H7 (cell line): ENCODE measurements at regions not wholly inside any gene's neighbourhood (a gene's known extent, or its start where the extent isn't known, plus 50 kb on each side); places are given as distances from the start of the nearest gene placed in this dataset.
A peak's percentile ranks its signal among the peaks of the same experiment; 100 is the strongest.

Experiments
- DNase-seq: peaks from one replicate; pipeline ENCODE4 v3.0.0; 2012
- H3K27me3 ChIP-seq: 2 replicates; pipeline ENCODE4 v1.6.0; 2011; ENCODE audit warnings: mild to moderate bottlenecking, low read length; ENCODE audit not compliant: control insufficient read depth, insufficient read depth
- H3K36me3 ChIP-seq: replicated peaks from 2 replicates; pipeline ENCODE4 v1.5.1; 2011; ENCODE audit warnings: low read length; ENCODE audit not compliant: control insufficient read depth, insufficient read depth
- H3K4me3 ChIP-seq: 2 replicates; pipeline ENCODE4 v1.5.1; 2011; ENCODE audit warnings: low read depth, mild to moderate bottlenecking, control low read depth, low read length, moderate library complexity; ENCODE audit not compliant: insufficient read depth

- no peak for DNase-seq
- H3K36me3 ChIP-seq, result no peaks in the 10 kb centered on the region
- no peak overlapping the region for H3K4me3 ChIP-seq
- no peaks in the 10 kb centered on the region for H3K27me3 ChIP-seq
Measured at GRCh38 chr16:5498562-5498961, 401.0 kb upstream of the EEF2KMT start.

GRCh38 chr16:5496013-5496412 lies 398.4 kb upstream of the EEF2KMT start:
- Histone ChIP-seq H3K27me3 (no peaks in the 10 kb centered on the region), H3K36me3 (no peaks in the 10 kb centered on the region), H3K4me3 (no peak overlapping the region)
- DNase-seq, result no peak

- DNase-seq, result peak; percentile 78
- H3K27me3 ChIP-seq, result no peaks in the 10 kb centered on the region; the same call in 1 of the 2 replicates
- H3K4me3 ChIP-seq, result no peak overlapping the region
- H3K36me3 ChIP-seq, result no peaks in the 10 kb centered on the region
Measured at GRCh38 chr16:5490499-5490898, 392.9 kb upstream of the EEF2KMT start.

- H3K27me3 ChIP-seq, result no peaks in the 10 kb centered on the region; the same call in 1 of the 2 replicates
- H3K36me3 ChIP-seq, result no peaks in the 10 kb centered on the region
- DNase-seq, result no peak
- H3K4me3 ChIP-seq, result no peak overlapping the region
Measured at GRCh38 chr16:5488581-5488980, 391.0 kb upstream of the EEF2KMT start.

- no peak for DNase-seq
Measured at GRCh38 chr16:5487728-5488127, 390.1 kb upstream of the EEF2KMT start.

GRCh38 chr16:5482256-5482655 lies 384.7 kb upstream of the EEF2KMT start:
- H3K27me3 ChIP-seq, result no peaks in the 10 kb centered on the region; the same call in 1 of the 2 replicates
- no peaks in the 10 kb centered on the region for H3K36me3 ChIP-seq
- no peak for DNase-seq
- no peak overlapping the region for H3K4me3 ChIP-seq

More at GRCh38 chr16:5487728-5488127, 390.1 kb upstream of the EEF2KMT start:
- Histone ChIP-seq H3K4me3 (no peak overlapping the region), H3K36me3 (no peaks in the 10 kb centered on the region), H3K27me3 (no peaks in the 10 kb centered on the region; the same call in 1 of the 2 replicates)

GRCh38 chr16:5480431-5481195 lies 383.0 kb upstream of the EEF2KMT start:
- no peak for DNase-seq
- no peaks in the 10 kb centered on the region for H3K27me3 ChIP-seq
- no peaks in the 10 kb centered on the region for H3K36me3 ChIP-seq
- H3K4me3 ChIP-seq, result no peak overlapping the region

- H3K36me3 ChIP-seq, result no peaks in the 10 kb centered on the region
- DNase-seq, result peak; percentile 36
- H3K4me3 ChIP-seq, result no peak overlapping the region
- H3K27me3 ChIP-seq, result no peaks in the 10 kb centered on the region
Measured at GRCh38 chr16:5479926-5480325, 382.3 kb upstream of the EEF2KMT start.

GRCh38 chr16:5478036-5478435 lies 380.4 kb upstream of the EEF2KMT start:
- Histone ChIP-seq H3K27me3 (no peaks in the 10 kb centered on the region), H3K36me3 (no peaks in the 10 kb centered on the region), H3K4me3 (no peak overlapping the region)
- no peak for DNase-seq

- Histone ChIP-seq H3K36me3 (no peaks in the 10 kb centered on the region), H3K4me3 (no peak overlapping the region), H3K27me3 (no peaks in the 10 kb centered on the region; the same call in 1 of the 2 replicates)
- no peak for DNase-seq
Measured at GRCh38 chr16:5477251-5477650, 379.7 kb upstream of the EEF2KMT start.

- no peak for DNase-seq
- Histone ChIP-seq H3K4me3 (no peak overlapping the region), H3K36me3 (no peaks in the 10 kb centered on the region), H3K27me3 (no peaks in the 10 kb centered on the region; the same call in 1 of the 2 replicates)
Measured at GRCh38 chr16:5472552-5472951, 375.0 kb upstream of the EEF2KMT start.

- DNase-seq, result no peak
- H3K4me3 ChIP-seq, result no peak overlapping the region
- H3K27me3 ChIP-seq, result no peaks in the 10 kb centered on the region; the same call in 1 of the 2 replicates
- no peaks in the 10 kb centered on the region for H3K36me3 ChIP-seq
Measured at GRCh38 chr16:5468488-5468887, 370.9 kb upstream of the EEF2KMT start.

GRCh38 chr16:5467552-5467951 lies 370.0 kb upstream of the EEF2KMT start:
- Histone ChIP-seq H3K36me3 (no peaks in the 10 kb centered on the region), H3K27me3 (no peaks in the 10 kb centered on the region; the same call in 1 of the 2 replicates), H3K4me3 (no peak overlapping the region)
- no peak for DNase-seq

GRCh38 chr16:5466551-5466950 lies 369.0 kb upstream of the EEF2KMT start:
- H3K27me3 ChIP-seq, result no peaks in the 10 kb centered on the region
- H3K36me3 ChIP-seq, result no peaks in the 10 kb centered on the region
- peak; percentile 63 for DNase-seq
- H3K4me3 ChIP-seq, result no peak overlapping the region

GRCh38 chr16:5465714-5466113 lies 368.1 kb upstream of the EEF2KMT start:
- Histone ChIP-seq H3K4me3 (no peak overlapping the region), H3K27me3 (no peaks in the 10 kb centered on the region), H3K36me3 (no peaks in the 10 kb centered on the region)
- DNase-seq, result no peak
